IMR-90 (cell line): ENCODE measurements at regions not wholly inside any gene's neighbourhood (a gene's known extent, or its start where the extent isn't known, plus 50 kb on each side); places are given as distances from the start of the nearest gene placed in this dataset.

ENCODE experiments used
- CEBPB ChIP-seq: IDR thresholded peaks from 2 replicates; pipeline ENCODE4 v1.6.1; 2012; ENCODE audit warnings: low read depth, low read length, improper control_type of control experiment
- FOS ChIP-seq: fragments of 150-350 bp; IDR thresholded peaks from 2 replicates; pipeline ENCODE4 v1.6.1; 2016; ENCODE audit warnings: low read depth, low read length
- NFE2L2 ChIP-seq: fragments of 150-350 bp; IDR thresholded peaks from 2 replicates; pipeline ENCODE4 v1.6.1; 2016; ENCODE audit warnings: low read depth, mild to moderate bottlenecking, low read length
- POLR2A ChIP-seq: IDR thresholded peaks from 2 replicates; pipeline ENCODE4 v1.6.1; 2012; ENCODE audit warnings: mild to moderate bottlenecking, low read depth, low read length
- SMC3 ChIP-seq: fragments of 150-350 bp; IDR thresholded peaks from 2 replicates; pipeline ENCODE4 v1.6.1; 2016; ENCODE audit warnings: low read depth, mild to moderate bottlenecking, antibody characterized with exemption, low read length, moderate library complexity
- TF ChIP-seq, protein P1 (sequence below): conservative IDR thresholded peaks from 2 replicates; pipeline ENCODE4 v1.5.1; 2012; ENCODE audit warnings: mild to moderate bottlenecking, low read depth, low read length, improper control_type of control experiment
- TF ChIP-seq, protein P2 (sequence below): fragments of 150-350 bp; IDR thresholded peaks from 2 replicates; pipeline ENCODE4 v1.6.1; 2017; ENCODE audit warnings: mild to moderate bottlenecking, antibody characterized with exemption, low read length, low read depth

DNA sequence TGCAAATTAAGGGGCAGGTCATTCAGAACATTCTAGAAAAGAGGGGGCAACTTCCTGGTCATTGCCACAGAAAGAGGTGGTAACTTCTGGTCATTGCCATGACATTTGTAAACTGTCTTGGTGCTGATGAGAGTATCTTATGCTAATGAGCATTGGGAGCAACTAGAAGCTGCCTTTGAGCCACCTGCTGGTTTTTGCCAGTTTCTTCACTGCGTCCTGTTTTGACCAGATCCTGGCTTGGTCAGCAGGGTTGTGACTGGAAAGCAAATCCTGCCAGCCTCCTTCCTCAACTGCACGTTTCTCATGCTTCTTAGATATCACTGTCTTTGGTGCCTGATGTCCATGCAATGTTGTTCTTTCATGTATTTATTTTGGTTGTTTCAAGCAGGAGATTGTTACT, 53.2 kb upstream of the SPATA31C2 start:
- TF ChIP-seq, protein P1, sequence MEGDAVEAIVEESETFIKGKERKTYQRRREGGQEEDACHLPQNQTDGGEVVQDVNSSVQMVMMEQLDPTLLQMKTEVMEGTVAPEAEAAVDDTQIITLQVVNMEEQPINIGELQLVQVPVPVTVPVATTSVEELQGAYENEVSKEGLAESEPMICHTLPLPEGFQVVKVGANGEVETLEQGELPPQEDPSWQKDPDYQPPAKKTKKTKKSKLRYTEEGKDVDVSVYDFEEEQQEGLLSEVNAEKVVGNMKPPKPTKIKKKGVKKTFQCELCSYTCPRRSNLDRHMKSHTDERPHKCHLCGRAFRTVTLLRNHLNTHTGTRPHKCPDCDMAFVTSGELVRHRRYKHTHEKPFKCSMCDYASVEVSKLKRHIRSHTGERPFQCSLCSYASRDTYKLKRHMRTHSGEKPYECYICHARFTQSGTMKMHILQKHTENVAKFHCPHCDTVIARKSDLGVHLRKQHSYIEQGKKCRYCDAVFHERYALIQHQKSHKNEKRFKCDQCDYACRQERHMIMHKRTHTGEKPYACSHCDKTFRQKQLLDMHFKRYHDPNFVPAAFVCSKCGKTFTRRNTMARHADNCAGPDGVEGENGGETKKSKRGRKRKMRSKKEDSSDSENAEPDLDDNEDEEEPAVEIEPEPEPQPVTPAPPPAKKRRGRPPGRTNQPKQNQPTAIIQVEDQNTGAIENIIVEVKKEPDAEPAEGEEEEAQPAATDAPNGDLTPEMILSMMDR, result no peak
- TF ChIP-seq SMC3 (no peak), FOS (no peak), NFE2L2 (no peak), POLR2A (no peak), CEBPB (no peak)
- TF ChIP-seq, protein P2, sequence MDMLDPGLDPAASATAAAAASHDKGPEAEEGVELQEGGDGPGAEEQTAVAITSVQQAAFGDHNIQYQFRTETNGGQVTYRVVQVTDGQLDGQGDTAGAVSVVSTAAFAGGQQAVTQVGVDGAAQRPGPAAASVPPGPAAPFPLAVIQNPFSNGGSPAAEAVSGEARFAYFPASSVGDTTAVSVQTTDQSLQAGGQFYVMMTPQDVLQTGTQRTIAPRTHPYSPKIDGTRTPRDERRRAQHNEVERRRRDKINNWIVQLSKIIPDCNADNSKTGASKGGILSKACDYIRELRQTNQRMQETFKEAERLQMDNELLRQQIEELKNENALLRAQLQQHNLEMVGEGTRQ, result no peak
